ENCODE measurements at regions not wholly inside any gene's neighbourhood (a gene's known extent, or its start where the extent isn't known, plus 50 kb on each side); places are given as distances from the start of the nearest gene placed in this dataset.

GRCh38 chr15:62983956-62984355, 58.6 kb upstream of the TPM1 start:
- Histone ChIP-seq H3K4me1 (ENCODE audit: control insufficient read depth, insufficient read depth, low read length) (no peaks in the 10 kb centered on the region), H3K9me3 (ENCODE audit: control insufficient read depth, low read depth, low read length) (no peaks in the 10 kb centered on the region), H3K27me3 (ENCODE audit: control insufficient read depth, insufficient read depth, low read length) (peaks cover 6% of the 10 kb centered on the region), H3K27ac (ENCODE audit: low read length) (no peak overlapping the region), H3K36me3 (ENCODE audit: control insufficient read depth, insufficient read depth, low read length) (no peaks in the 10 kb centered on the region), H3K4me3 (ENCODE audit: low read length) (no peak overlapping the region)
- no peak for DNase-seq
- 100% methylated on average over 3 of the region's 8 CpGs for WGBS (ENCODE audit: insufficient coverage, low lambda C conversion rate)

GRCh38 chr15:62985768-62986167, 56.8 kb upstream of the TPM1 start:
- DNase-seq = no peak
- H3K27ac ChIP-seq (ENCODE audit: low read length) = no peak overlapping the region

GRCh38 chr15:62986948-62987347, 55.6 kb upstream of the TPM1 start:
- no CpG with 5 or more reads among the region's 7 CpGs for WGBS (ENCODE audit: insufficient coverage, low lambda C conversion rate)

More at GRCh38 chr15:62985768-62986167, 56.8 kb upstream of the TPM1 start:
- no peaks in the 10 kb centered on the region for H3K36me3 ChIP-seq (ENCODE audit: control insufficient read depth, insufficient read depth, low read length)
- no peaks in the 10 kb centered on the region for H3K4me1 ChIP-seq (ENCODE audit: control insufficient read depth, insufficient read depth, low read length)
- H3K27me3 ChIP-seq (ENCODE audit: control insufficient read depth, insufficient read depth, low read length) = peaks cover 6% of the 10 kb centered on the region
- H3K9me3 ChIP-seq (ENCODE audit: control insufficient read depth, low read depth, low read length) = no peaks in the 10 kb centered on the region
- H3K4me3 ChIP-seq (ENCODE audit: low read length) = no peak overlapping the region
- WGBS (ENCODE audit: insufficient coverage, low lambda C conversion rate) = 72% methylated on average over 2 of the region's 6 CpGs

GRCh38 chr15:62988701-62989100, 53.8 kb upstream of the TPM1 start:
- Histone ChIP-seq H3K4me1 (ENCODE audit: control insufficient read depth, insufficient read depth, low read length) (no peaks in the 10 kb centered on the region), H3K4me3 (ENCODE audit: low read length) (no peak overlapping the region), H3K36me3 (ENCODE audit: control insufficient read depth, insufficient read depth, low read length) (no peaks in the 10 kb centered on the region), H3K9me3 (ENCODE audit: control insufficient read depth, low read depth, low read length) (no peaks in the 10 kb centered on the region), H3K27ac (ENCODE audit: low read length) (no peak overlapping the region), H3K27me3 (ENCODE audit: control insufficient read depth, insufficient read depth, low read length) (peaks cover 2% of the 10 kb centered on the region)
- DNase-seq = no peak
- WGBS (ENCODE audit: insufficient coverage, low lambda C conversion rate) = no CpG with 5 or more reads among the region's 7 CpGs

More at GRCh38 chr15:62986948-62987347, 55.6 kb upstream of the TPM1 start:
- H3K4me3 ChIP-seq (ENCODE audit: low read length) = no peak overlapping the region
- H3K27ac ChIP-seq (ENCODE audit: low read length) = no peak overlapping the region
- no peaks in the 10 kb centered on the region for H3K36me3 ChIP-seq (ENCODE audit: control insufficient read depth, insufficient read depth, low read length)
- no peak for DNase-seq
- H3K9me3 ChIP-seq (ENCODE audit: control insufficient read depth, low read depth, low read length) = no peaks in the 10 kb centered on the region
- H3K4me1 ChIP-seq (ENCODE audit: control insufficient read depth, insufficient read depth, low read length) = no peaks in the 10 kb centered on the region
- peaks cover 3% of the 10 kb centered on the region for H3K27me3 ChIP-seq (ENCODE audit: control insufficient read depth, insufficient read depth, low read length)

GRCh38 chr15:62989366-62990055, 53.0 kb upstream of the TPM1 start:
- WGBS (ENCODE audit: insufficient coverage, low lambda C conversion rate) = 90% methylated on average over 2 of the region's 10 CpGs
- no peaks in the 10 kb centered on the region for H3K9me3 ChIP-seq (ENCODE audit: control insufficient read depth, low read depth, low read length)
- peaks cover 2% of the 10 kb centered on the region for H3K27me3 ChIP-seq (ENCODE audit: control insufficient read depth, insufficient read depth, low read length)
- H3K4me3 ChIP-seq (ENCODE audit: low read length) = no peak overlapping the region
- no peak for DNase-seq
- no peaks in the 10 kb centered on the region for H3K4me1 ChIP-seq (ENCODE audit: control insufficient read depth, insufficient read depth, low read length)
- H3K27ac ChIP-seq (ENCODE audit: low read length) = no peak overlapping the region
- H3K36me3 ChIP-seq (ENCODE audit: control insufficient read depth, insufficient read depth, low read length) = no peaks in the 10 kb centered on the region

GRCh38 chr15:62991698-62992097, 50.8 kb upstream of the TPM1 start:
- Histone ChIP-seq H3K27me3 (ENCODE audit: control insufficient read depth, insufficient read depth, low read length) (no peaks in the 10 kb centered on the region), H3K36me3 (ENCODE audit: control insufficient read depth, insufficient read depth, low read length) (no peaks in the 10 kb centered on the region), H3K27ac (ENCODE audit: low read length) (no peak overlapping the region), H3K9me3 (ENCODE audit: control insufficient read depth, low read depth, low read length) (no peaks in the 10 kb centered on the region), H3K4me1 (ENCODE audit: control insufficient read depth, insufficient read depth, low read length) (no peaks in the 10 kb centered on the region), H3K4me3 (ENCODE audit: low read length) (no peak overlapping the region)
- no peak for DNase-seq
- no CpG with 5 or more reads among the region's 2 CpGs for WGBS (ENCODE audit: insufficient coverage, low lambda C conversion rate)

- Histone ChIP-seq H3K27ac (ENCODE audit: low read length) (no peak overlapping the region), H3K27me3 (ENCODE audit: control insufficient read depth, insufficient read depth, low read length) (no peaks in the 10 kb centered on the region), H3K4me3 (ENCODE audit: low read length) (no peak overlapping the region), H3K9me3 (ENCODE audit: control insufficient read depth, low read depth, low read length) (no peaks in the 10 kb centered on the region), H3K4me1 (ENCODE audit: control insufficient read depth, insufficient read depth, low read length) (no peaks in the 10 kb centered on the region), H3K36me3 (ENCODE audit: control insufficient read depth, insufficient read depth, low read length) (no peaks in the 10 kb centered on the region)
- DNase-seq = no peak
- WGBS (ENCODE audit: insufficient coverage, low lambda C conversion rate) = no CpG with 5 or more reads among the region's 3 CpGs
Measured at GRCh38 chr15:62992302-62992701, 50.2 kb upstream of the TPM1 start.
